NB4 (cell line): ENCODE measurements at regions not wholly inside any gene's neighbourhood (a gene's known extent, or its start where the extent isn't known, plus 50 kb on each side); places are given as distances from the start of the nearest gene placed in this dataset.

Experiments
- CTCF ChIP-seq: IDR thresholded peaks from one replicate; pipeline ENCODE4 v1.5.1; 2012; ENCODE audit warnings: low read depth, low read length
- MYC ChIP-seq: IDR thresholded peaks from 2 replicates; pipeline ENCODE4 v1.6.1; 2011; ENCODE audit warnings: low read depth, low read length
- POLR2A ChIP-seq: IDR thresholded peaks from 2 replicates; pipeline ENCODE4 v1.6.1; 2011; ENCODE audit warnings: mild to moderate bottlenecking; ENCODE audit not compliant: insufficient read length; ENCODE audit errors: extremely low read depth
- TF ChIP-seq, protein P1 (sequence below): IDR thresholded peaks from 2 replicates; pipeline ENCODE4 v1.6.1; 2011; ENCODE audit warnings: low read depth, low read length

GRCh38 chr9:6132650-6133049, 83.0 kb upstream of the IL33 start:
- TF ChIP-seq POLR2A (no peak), CTCF (no peak), MYC (no peak)
- TF ChIP-seq, protein P1, sequence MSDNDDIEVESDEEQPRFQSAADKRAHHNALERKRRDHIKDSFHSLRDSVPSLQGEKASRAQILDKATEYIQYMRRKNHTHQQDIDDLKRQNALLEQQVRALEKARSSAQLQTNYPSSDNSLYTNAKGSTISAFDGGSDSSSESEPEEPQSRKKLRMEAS = no peak
